Astrocyte of the spinal cord (primary cell): ENCODE measurements at regions not wholly inside any gene's neighbourhood (a gene's known extent, or its start where the extent isn't known, plus 50 kb on each side); places are given as distances from the start of the nearest gene placed in this dataset.

ENCODE experiments used
- DNase-seq: peaks from one replicate; pipeline ENCODE4 v3.0.0; 2011; ENCODE audit warnings: low read depth, low spot score
- H3K4me3 ChIP-seq: 2 replicates; pipeline ENCODE4 v1.5.1; 2011; ENCODE audit warnings: low read depth, mild to moderate bottlenecking, low read length, moderate library complexity
- CTCF ChIP-seq: IDR thresholded peaks from 2 replicates; pipeline ENCODE4 v1.5.1; 2012; ENCODE audit warnings: low read depth, mild to moderate bottlenecking, low read length, inconsistent platforms
- in situ Hi-C: cut with HindIII; loops from 2 replicates; pipeline ENCODE4 v1.10.0; 2017; ENCODE audit warnings: low sequenced_read_pairs

DNA sequence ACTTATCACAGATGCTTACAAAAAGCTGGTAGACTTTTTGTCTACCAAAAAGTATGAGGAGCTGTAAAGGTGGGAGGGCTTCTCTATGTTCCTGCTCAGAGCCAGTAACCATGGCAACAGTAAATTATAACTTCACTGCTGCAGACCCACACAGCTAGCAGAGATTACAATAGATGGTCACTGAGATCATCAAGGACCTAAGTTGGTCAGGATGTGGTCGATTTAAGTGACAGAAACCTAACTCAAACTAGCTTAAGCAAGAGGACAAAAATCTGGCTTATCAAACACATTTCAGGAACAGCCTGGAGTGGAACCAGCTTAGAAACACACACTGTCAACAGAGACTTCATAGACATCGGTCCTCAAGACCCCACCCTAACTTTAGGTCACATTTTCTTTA is 113.4 kb upstream of the ATP1A1 start:
- no peak overlapping the region for H3K4me3 ChIP-seq
- TF ChIP-seq CTCF, result no peak
- DNase-seq, result no peak
- in situ Hi-C loops, result no loop called here

DNA sequence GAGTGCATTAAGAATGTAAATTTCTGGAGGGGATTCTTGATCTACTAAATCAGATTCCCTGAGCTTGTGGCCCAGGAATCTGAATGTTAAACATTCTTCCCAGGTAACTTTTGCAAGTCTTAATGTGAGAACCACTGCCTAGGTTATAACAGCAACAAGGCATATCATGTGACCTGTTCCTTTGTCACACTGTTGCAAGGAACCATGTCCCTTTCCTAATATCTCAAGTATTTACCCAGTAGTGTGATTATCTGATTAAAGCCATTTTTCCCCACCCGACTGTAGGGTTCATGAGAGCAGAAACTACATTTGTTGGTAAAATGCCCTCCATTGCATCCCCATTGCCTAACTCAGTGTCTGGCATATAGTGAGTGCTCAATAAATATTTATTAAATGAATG is 112.9 kb upstream of the ATP1A1 start:
- in situ Hi-C loops, result no loop called here
- no peak for TF ChIP-seq CTCF
- DNase-seq, result no peak
- no peak overlapping the region for H3K4me3 ChIP-seq

DNA sequence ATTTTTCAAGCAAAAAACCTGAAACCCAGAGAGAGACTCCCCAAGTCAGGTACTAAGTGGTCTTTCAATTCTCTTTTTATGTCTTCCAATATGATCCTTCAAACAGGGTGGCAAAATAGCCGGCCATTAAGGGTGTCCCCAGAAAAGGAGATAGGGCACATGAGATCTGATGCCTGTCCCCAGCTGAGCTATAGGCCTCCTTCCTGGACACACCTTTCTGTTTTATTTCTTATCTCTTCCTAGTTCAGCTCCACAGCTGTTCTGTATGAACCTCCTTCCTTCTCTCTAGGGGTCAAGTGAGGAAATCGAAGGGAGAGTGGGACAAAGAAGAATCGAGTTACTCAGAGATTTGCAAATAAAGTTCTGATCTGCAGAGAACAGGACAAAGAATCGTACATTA is 112.4 kb upstream of the ATP1A1 start:
- DNase-seq, result no peak
- no peak overlapping the region for H3K4me3 ChIP-seq
- in situ Hi-C loops, result no loop called here
- TF ChIP-seq CTCF, result no peak

DNA sequence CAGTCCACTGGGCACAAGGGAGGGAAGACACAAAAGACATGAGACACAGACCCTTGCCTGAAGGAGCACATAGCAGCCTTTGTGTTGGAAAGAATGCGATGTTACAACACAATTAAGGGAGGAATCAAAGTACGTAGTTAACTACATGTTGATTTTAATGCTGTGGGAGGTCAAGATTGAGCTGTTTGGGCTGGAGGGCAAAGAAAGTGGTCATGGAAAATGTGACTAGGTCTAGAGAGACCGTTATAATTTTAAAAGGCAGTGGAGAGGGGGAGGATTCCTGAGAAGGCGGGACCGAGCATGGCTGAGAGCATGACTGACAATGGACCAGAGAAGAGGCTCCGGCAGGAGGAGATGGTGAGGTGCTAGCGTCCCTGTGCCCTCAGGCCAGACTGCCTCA is 111.8 kb upstream of the ATP1A1 start:
- DNase-seq, result no peak
- in situ Hi-C loops, result no loop called here
- H3K4me3 ChIP-seq, result no peak overlapping the region
- no peak for TF ChIP-seq CTCF

DNA sequence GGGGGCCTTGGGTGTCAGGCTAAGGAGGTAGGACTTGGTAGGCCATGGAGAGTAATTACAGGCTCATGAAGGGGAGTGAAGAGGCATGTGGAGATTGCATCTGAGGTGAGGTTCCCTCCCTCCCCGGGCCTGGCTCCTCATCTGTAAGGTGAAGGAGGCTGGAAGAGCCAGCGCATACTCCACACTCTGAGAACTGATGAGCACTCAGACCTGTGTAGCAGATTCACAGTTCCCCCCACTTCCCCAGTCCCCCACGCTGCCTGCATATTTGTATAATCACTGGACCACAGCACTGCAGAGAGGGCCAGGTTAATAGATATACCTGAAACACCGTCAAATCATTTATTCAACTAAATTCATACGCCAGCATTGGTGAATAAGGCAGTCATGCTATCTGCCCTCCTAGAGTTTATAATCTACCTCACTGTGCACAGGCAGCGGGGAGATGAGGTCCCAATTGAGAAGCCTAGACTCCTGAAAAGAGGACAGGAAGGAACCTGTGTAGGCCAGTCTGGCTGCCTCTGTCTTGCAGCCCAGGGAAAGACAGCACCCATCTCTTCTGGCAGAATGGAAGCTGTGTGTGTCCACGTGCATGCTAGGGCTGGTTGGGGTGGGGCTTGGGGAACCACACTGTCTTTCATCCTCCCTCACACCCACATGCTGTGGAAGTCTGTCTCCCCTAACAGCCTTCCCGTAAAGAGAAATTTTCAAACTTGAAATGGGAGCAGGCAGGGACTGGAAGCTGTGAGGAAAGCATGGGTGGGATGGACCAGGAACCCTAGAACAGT is 110.6 kb upstream of the ATP1A1 start:
- TF ChIP-seq CTCF, result no peak
- in situ Hi-C loops, result no loop called here
- no peak for DNase-seq
- no peak overlapping the region for H3K4me3 ChIP-seq

GRCh38 chr1:116262995-116263385 is 110.1 kb upstream of the ATP1A1 start:
- no peak overlapping the region for H3K4me3 ChIP-seq
- TF ChIP-seq CTCF, result no peak
- DNase-seq, result no peak
- in situ Hi-C loops, result no loop called here
